Erythroblast (primary cell): ENCODE measurements at regions not wholly inside any gene's neighbourhood (a gene's known extent, or its start where the extent isn't known, plus 50 kb on each side); places are given as distances from the start of the nearest gene placed in this dataset.

Experiments
- GATA1 ChIP-seq: IDR thresholded peaks from 2 replicates; pipeline ENCODE4 v1.6.1; 2011; ENCODE audit warnings: low read depth, mild to moderate bottlenecking, control low read depth, low read length, moderate library complexity
- POLR2A ChIP-seq: IDR thresholded peaks from 2 replicates; pipeline ENCODE4 v1.6.1; 2011; ENCODE audit warnings: mild to moderate bottlenecking, low read length

- TF ChIP-seq POLR2A (no peak), GATA1 (no peak)
These were observed 669.3 kb downstream of the PLA2G4A start for GRCh38 chr1:187498028-187498427.
